ENCODE measurements at regions not wholly inside any gene's neighbourhood (a gene's known extent, or its start where the extent isn't known, plus 50 kb on each side); places are given as distances from the start of the nearest gene placed in this dataset.

- TF ChIP-seq FOXP2 (optimal IDR thresholded peaks at IDR 0.05; ENCODE audit: borderline replicate concordance, extremely low read depth, extremely low read length, insufficient read depth) (no peak), SIN3A (IDR thresholded peaks at IDR 0.05; ENCODE audit: borderline replicate concordance, insufficient read depth, low read length) (no peak), POLR2AphosphoS5 (IDR thresholded peaks at IDR 0.05; ENCODE audit: low read depth, low read length) (no peak), TAF1 (IDR thresholded peaks at IDR 0.05; ENCODE audit: borderline replicate concordance, insufficient read depth, low read length) (no peak), REST (IDR thresholded peaks at IDR 0.05; ENCODE audit: insufficient read depth in 1 of 2, low read depth in 2 of 2, low read length in 2 of 2) (no peak)
Measured at GRCh38 chr4:138308356-138308755, 66.2 kb upstream of the SLC7A11 start.

Data from PFSK-1 (cell line).